IMR-90 (cell line): ENCODE measurements at regions not wholly inside any gene's neighbourhood (a gene's known extent, or its start where the extent isn't known, plus 50 kb on each side); places are given as distances from the start of the nearest gene placed in this dataset.

Experiments used
- ATAC-seq: fragments of 200-7000 bp; cut with Tn5 transposase; 2 replicates; pipeline ENCODE4 v1.9.1; 2020; ENCODE audit warnings: low read depth, mild to moderate bottlenecking, moderate library complexity
- BruUV-seq: library from RNA; stranded (reverse); fragments of 400-500 nt; replicated peaks from 2 replicates; lab custom pipeline; 2021; lab: Mats Ljungman, UMichigan
- CTCF ChIA-PET: fragments of 300-600 bp; formaldehyde crosslinking; extraction: SDS; loops from one replicate; lab custom pipeline; 2021; ENCODE audit warnings: antibody characterized with exemption; lab: Yijun Ruan, JAX
- POLR2A ChIA-PET: fragments of 300-600 bp; sonication (Branson Sonifier 250); formaldehyde crosslinking; loops from one replicate; lab custom pipeline; 2022; ENCODE audit warnings: antibody characterized with exemption; ENCODE audit not compliant: unreplicated experiment; lab: Charles Lee
- DNase-seq: peaks from one replicate; pipeline ENCODE4 v3.0.0; 2013
- H2AFZ ChIP-seq: replicated peaks from 2 replicates; pipeline ENCODE3; 2013; ENCODE audit warnings: low read length, mild to moderate bottlenecking; ENCODE audit not compliant: poor library complexity
- H2AK5ac ChIP-seq: 2 replicates; pipeline ENCODE4 v1.6.1; 2013; ENCODE audit warnings: low read depth, low read length, inconsistent platforms
- H2AK9ac ChIP-seq: replicated peaks from 2 replicates; pipeline ENCODE3; 2013; ENCODE audit warnings: mild to moderate bottlenecking, low read depth, low read length, moderate library complexity; ENCODE audit not compliant: poor library complexity
- H2BK120ac ChIP-seq: 2 replicates; pipeline ENCODE4 v1.6.1; 2013; ENCODE audit warnings: low read depth, low read length, inconsistent platforms
- H2BK15ac ChIP-seq: 3 replicates; pipeline ENCODE4 v1.6.1; 2013; ENCODE audit warnings: low read depth, low read length, inconsistent platforms
- H2BK20ac ChIP-seq: 2 replicates; pipeline ENCODE4 v1.6.1; 2013; ENCODE audit warnings: low read depth, mild to moderate bottlenecking, inconsistent platforms, low read length, moderate library complexity
- H2BK5ac ChIP-seq: 2 replicates; pipeline ENCODE4 v1.6.1; 2013; ENCODE audit warnings: mild to moderate bottlenecking, low read depth, low read length, inconsistent platforms; ENCODE audit not compliant: poor library complexity, severe bottlenecking
- H3K14ac ChIP-seq: replicated peaks from 2 replicates; pipeline ENCODE4 v1.6.1; 2013; ENCODE audit warnings: low read depth, low read length, inconsistent platforms
- H3K18ac ChIP-seq: 2 replicates; pipeline ENCODE4 v1.6.1; 2013; ENCODE audit warnings: low read depth, low read length, control low read depth
- H3K23ac ChIP-seq: 2 replicates; pipeline ENCODE4 v1.6.1; 2013; ENCODE audit warnings: low read depth, low read length, inconsistent platforms
- H3K27ac ChIP-seq: 2 replicates; pipeline ENCODE4 v1.5.1; 2013; ENCODE audit warnings: mild to moderate bottlenecking, control low read depth, low read length; ENCODE audit not compliant: insufficient read depth
- H3K27me3 ChIP-seq: 2 replicates; pipeline ENCODE4 v1.6.1; 2013; ENCODE audit warnings: low read length; ENCODE audit not compliant: control insufficient read depth, insufficient read depth
- H3K36me3 ChIP-seq: 2 replicates; pipeline ENCODE4 v1.6.1; 2013; ENCODE audit warnings: low read length, mixed read lengths; ENCODE audit not compliant: control insufficient read depth, insufficient read depth
- H3K4ac ChIP-seq: 2 replicates; pipeline ENCODE4 v1.6.1; 2013; ENCODE audit warnings: low read depth, low read length, inconsistent platforms
- H3K4me1 ChIP-seq: 2 replicates; pipeline ENCODE4 v1.6.1; 2013; ENCODE audit warnings: low read length, mixed read lengths; ENCODE audit not compliant: control insufficient read depth, insufficient read depth
- H3K4me2 ChIP-seq: 2 replicates; pipeline ENCODE4 v1.6.1; 2013; ENCODE audit warnings: low read depth, mild to moderate bottlenecking, control low read depth, low read length, moderate library complexity
- H3K4me3 ChIP-seq: 2 replicates; pipeline ENCODE4 v1.5.1; 2013; ENCODE audit warnings: low read depth, mild to moderate bottlenecking, control low read depth, low read length, moderate library complexity; ENCODE audit not compliant: insufficient read depth
- H3K56ac ChIP-seq: 2 replicates; pipeline ENCODE4 v1.6.1; 2013; ENCODE audit warnings: low read length, inconsistent platforms; ENCODE audit not compliant: insufficient read depth; ENCODE audit errors: extremely low read depth
- H3K79me1 ChIP-seq, 2 experiments: 2 replicates each; pipeline ENCODE4 v1.6.1; 2013; ENCODE audit warnings: low read length in 2 of 2, inconsistent platforms in 1 of 2, low read depth in 1 of 2
- H3K9ac ChIP-seq: 2 replicates; pipeline ENCODE4 v1.6.1; 2013; ENCODE audit warnings: low read depth, low read length, control low read depth
- H3K9me1 ChIP-seq: 2 replicates; pipeline ENCODE4 v1.6.1; 2013; ENCODE audit warnings: low read length, inconsistent platforms; ENCODE audit not compliant: insufficient read depth
- H3K9me3 ChIP-seq: 2 replicates; pipeline ENCODE4 v1.6.1; 2013; ENCODE audit warnings: low read length; ENCODE audit not compliant: control insufficient read depth, insufficient read depth
- H4K20me1 ChIP-seq: 2 replicates; pipeline ENCODE4 v1.6.1; 2013; ENCODE audit warnings: low read length, inconsistent platforms; ENCODE audit not compliant: insufficient read depth
- H4K5ac ChIP-seq: 2 replicates; pipeline ENCODE4 v1.6.1; 2013; ENCODE audit warnings: mild to moderate bottlenecking, low read depth, low read length, control low read depth
- H4K8ac ChIP-seq, 2 experiments: 2 replicates each; pipeline ENCODE4 v1.6.1; 2013; ENCODE audit warnings: low read depth in 2 of 2, low read length in 2 of 2, control low read depth in 1 of 2, inconsistent platforms in 1 of 2
- H4K91ac ChIP-seq: 2 replicates; pipeline ENCODE4 v1.6.1; 2013; ENCODE audit warnings: low read depth, low read length, inconsistent platforms; ENCODE audit not compliant: insufficient read depth
- BHLHE40 ChIP-seq: fragments of 150-350 bp; IDR thresholded peaks from 2 replicates; pipeline ENCODE4 v1.6.1; 2016; ENCODE audit warnings: mild to moderate bottlenecking, low read depth, low read length
- CEBPB ChIP-seq: IDR thresholded peaks from 2 replicates; pipeline ENCODE4 v1.6.1; 2012; ENCODE audit warnings: low read depth, low read length, improper control_type of control experiment
- CHD1 ChIP-seq: IDR thresholded peaks from 2 replicates; pipeline ENCODE4 v1.6.1; 2012; ENCODE audit warnings: low read depth, low read length, improper control_type of control experiment
- CTCF ChIP-seq: conservative IDR thresholded peaks from 2 replicates; pipeline ENCODE4 v1.5.1; 2012; ENCODE audit warnings: mild to moderate bottlenecking, low read depth, low read length, improper control_type of control experiment
- ELK1 ChIP-seq: fragments of 150-350 bp; IDR thresholded peaks from 2 replicates; pipeline ENCODE4 v1.6.1; 2016; ENCODE audit warnings: low read depth, mild to moderate bottlenecking, low read length, moderate library complexity, borderline replicate concordance
- FOS ChIP-seq: fragments of 150-350 bp; IDR thresholded peaks from 2 replicates; pipeline ENCODE4 v1.6.1; 2016; ENCODE audit warnings: low read depth, low read length
- MAZ ChIP-seq: IDR thresholded peaks from 2 replicates; pipeline ENCODE4 v1.6.1; 2012; ENCODE audit warnings: low read depth, mild to moderate bottlenecking, low read length, improper control_type of control experiment, moderate library complexity, borderline replicate concordance
- NFE2L2 ChIP-seq: fragments of 150-350 bp; IDR thresholded peaks from 2 replicates; pipeline ENCODE4 v1.6.1; 2016; ENCODE audit warnings: low read depth, mild to moderate bottlenecking, low read length
- POLR2A ChIP-seq: IDR thresholded peaks from 2 replicates; pipeline ENCODE4 v1.6.1; 2012; ENCODE audit warnings: mild to moderate bottlenecking, low read depth, low read length
- RAD21 ChIP-seq: IDR thresholded peaks from 2 replicates; pipeline ENCODE4 v1.6.1; 2012; ENCODE audit warnings: low read length, improper control_type of control experiment
- RCOR1 ChIP-seq: IDR thresholded peaks from 2 replicates; pipeline ENCODE4 v1.6.1; 2012; ENCODE audit warnings: mild to moderate bottlenecking, low read length, improper control_type of control experiment; ENCODE audit not compliant: insufficient replicate concordance
- RFX5 ChIP-seq: IDR thresholded peaks from 2 replicates; pipeline ENCODE4 v1.8.0; 2012; ENCODE audit warnings: low read depth, mild to moderate bottlenecking, low read length, moderate library complexity
- SMC3 ChIP-seq: fragments of 150-350 bp; IDR thresholded peaks from 2 replicates; pipeline ENCODE4 v1.6.1; 2016; ENCODE audit warnings: low read depth, mild to moderate bottlenecking, antibody characterized with exemption, low read length, moderate library complexity
- USF2 ChIP-seq: fragments of 150-350 bp; IDR thresholded peaks from 2 replicates; pipeline ENCODE4 v1.6.1; 2017; ENCODE audit warnings: mild to moderate bottlenecking, antibody characterized with exemption, low read length, low read depth
- dilution Hi-C: fragments of 300-500 bp; cut with HindIII; formaldehyde crosslinking; loops from one replicate; pipeline ENCODE4 v1.14.3; 2018; ENCODE audit warnings: low sequenced_read_pairs; ENCODE audit not compliant: unreplicated experiment
- in situ Hi-C: fragments of 300-500 bp; cut with MboI; formaldehyde crosslinking; loops from 3 replicates; pipeline ENCODE4 v1.14.3; 2019; ENCODE audit warnings: low sequenced_read_pairs, inconsistent platforms, mixed read lengths
- intact Hi-C: fragments of 100-400 bp; cut with micrococcal nuclease; formaldehyde crosslinking; loops from 2 replicates; pipeline ENCODE4 v1.10.0; 2022

DNA sequence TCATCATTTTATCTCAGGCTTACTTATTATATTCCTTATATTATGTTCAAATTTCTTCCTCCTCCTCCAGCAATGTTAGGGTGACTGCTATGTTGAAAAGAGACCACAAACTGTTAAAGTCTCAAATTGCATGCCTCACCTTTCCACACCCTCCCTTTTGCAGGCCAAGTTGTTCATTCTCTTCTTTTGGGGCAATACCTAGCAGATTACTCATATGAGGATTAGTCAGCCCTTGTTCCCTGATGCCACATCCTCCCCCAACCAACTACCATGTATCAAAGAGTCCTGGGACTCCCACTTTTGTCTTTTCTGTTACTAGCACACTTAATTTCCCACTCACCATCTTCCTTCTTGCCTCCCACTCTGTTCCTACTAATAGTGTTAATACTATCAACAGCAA, 434.7 kb downstream of the BCKDHB start:
- Histone ChIP-seq H3K9me3 (no peaks in the 10 kb centered on the region), H2BK15ac (peak overlapping the region; percentile 87; the same call in 2 of the 3 replicates), H3K36me3 (no peaks in the 10 kb centered on the region), H3K4me2 (no peak overlapping the region), H4K91ac (no peak overlapping the region), H3K27me3 (no peaks in the 10 kb centered on the region), H3K9me1 (peaks cover 10% of the 10 kb centered on the region; the same call in 1 of the 2 replicates), H4K5ac (peak overlapping the region; percentile 56; the same call in 1 of the 2 replicates), H4K8ac (peak overlapping the region; percentile 52 to 87; a peak in 3 of 4 replicates), H3K4me3 (no peak overlapping the region), H3K79me1 (0 out of 4 replicates have a peak, but pooled peaks cover 0 to 4% of the 10 kb centered on the region in 2 experiments), H3K23ac (peak overlapping the region; percentile 94; the same call in 1 of the 2 replicates), H2BK5ac (peak overlapping the region; percentile 99), H3K4ac (peak overlapping the region; percentile 97), H2AK9ac (no peak overlapping the region), H3K9ac (no peak overlapping the region), H2AK5ac (0 out of 2 replicates have a peak overlapping the region, but pooled peaks have one; percentile 6), H3K18ac (peak overlapping the region; percentile 97; the same call in 1 of the 2 replicates), H2BK120ac (peak overlapping the region; percentile 99), H3K14ac (peak overlapping the region; percentile 93; the same call in 1 of the 2 replicates), H3K56ac (peak overlapping the region; percentile 80; the same call in 1 of the 2 replicates), H3K4me1 (peaks cover 21% of the 10 kb centered on the region), H2AFZ (peak overlapping the region; percentile 19), H4K20me1 (no peaks in the 10 kb centered on the region), H2BK20ac (peak overlapping the region; percentile 99), H3K27ac (no peak overlapping the region)
- BruUV-seq, result no TSS peak
- dilution Hi-C loops (no loop called here), in situ Hi-C loops (no loop called here), intact Hi-C loops (loop anchor here (10.0 kb wide), 1 partner anchor 206 kb away; no protein-coding TSS in a partner anchor)
- TF ChIP-seq RAD21 (0 out of 2 replicates have a peak, but pooled peaks have one; percentile 4), BHLHE40 (no peak), RCOR1 (no peak), RFX5 (no peak), FOS (0 out of 2 replicates have a peak, but pooled peaks have one; percentile 31), ELK1 (no peak), SMC3 (no peak), POLR2A (no peak), CHD1 (no peak), MAZ (no peak), NFE2L2 (no peak), USF2 (no peak), CTCF (no peak), CEBPB (peak; percentile 37; the same call in 1 of the 2 replicates)
- DNase-seq (peak; percentile 85), ATAC-seq (peak; percentile 12)
- ChIA-PET CTCF (no interaction called here), POLR2A (no interaction called here)
